ENCODE measurements at regions not wholly inside any gene's neighbourhood (a gene's known extent, or its start where the extent isn't known, plus 50 kb on each side); places are given as distances from the start of the nearest gene placed in this dataset.

GRCh38 chr14:101054671-101055070, 151.1 kb upstream of the RTL1 start:
- TF ChIP-seq CTCF (conservative IDR thresholded peaks at IDR 0.05) (no peak), ZFX (IDR thresholded peaks at IDR 0.05) (no peak)
